ENCODE measurements at regions not wholly inside any gene's neighbourhood (a gene's known extent, or its start where the extent isn't known, plus 50 kb on each side); places are given as distances from the start of the nearest gene placed in this dataset.

DNA sequence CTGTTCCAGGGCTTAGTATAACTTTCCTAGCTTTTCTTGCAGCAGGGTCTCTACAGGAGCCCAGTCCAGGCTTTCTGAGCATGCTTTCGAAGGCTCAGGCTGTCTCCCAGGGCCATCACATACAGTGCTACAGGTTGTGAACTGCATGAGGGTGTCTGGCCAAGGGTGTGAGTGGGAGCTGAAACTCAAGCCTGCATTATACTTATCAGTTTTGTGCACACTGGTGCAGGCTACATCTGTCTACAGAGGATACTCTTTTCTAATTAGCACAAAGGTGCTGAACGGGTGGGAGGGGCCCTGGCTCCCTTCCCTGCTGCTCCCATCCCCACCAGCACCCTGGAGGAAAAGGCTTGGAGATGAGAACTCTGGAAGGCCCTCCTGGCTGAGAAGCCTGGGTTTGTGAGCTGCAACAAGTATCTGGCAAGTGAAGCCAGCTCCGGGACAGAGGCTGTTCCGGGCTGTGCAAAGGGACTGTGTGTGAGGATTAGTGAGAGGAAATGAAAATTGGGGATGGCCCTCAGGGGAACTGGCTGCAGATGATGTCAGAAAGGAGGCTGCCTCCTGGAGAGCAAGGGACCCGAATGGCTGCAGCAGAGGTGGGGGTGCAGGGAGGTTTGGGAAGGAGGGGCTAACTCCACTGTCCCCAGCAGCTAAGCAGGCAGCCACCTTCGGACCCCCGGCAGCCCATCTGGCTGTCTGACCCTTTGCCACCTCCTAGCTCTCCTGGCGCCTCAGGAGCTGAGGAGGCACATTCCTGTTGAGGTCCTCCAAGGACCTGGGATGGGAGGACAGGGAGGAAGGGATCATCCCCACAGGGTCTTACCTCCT, 68.5 kb downstream of the EFNB1 start:
- Histone ChIP-seq H2AK9ac (replicated peaks; ENCODE audit: low read depth, low read length, poor library complexity) (no peak overlapping the region), H3K9me3 (ENCODE audit: control insufficient read depth, insufficient read depth, low read length) (no peaks in the 10 kb centered on the region), H3K4me2 (ENCODE audit: low read depth, low read length) (no peak overlapping the region), H3K14ac (replicated peaks; ENCODE audit: low read depth, low read length) (no peak overlapping the region), H4K20me1 (ENCODE audit: insufficient read depth, low read length) (no peaks in the 10 kb centered on the region), H2BK20ac (ENCODE audit: low read depth, low read length) (no peak overlapping the region), H3K36me3 (ENCODE audit: control insufficient read depth, insufficient read depth, low read length) (no peaks in the 10 kb centered on the region), H3K9me1 (ENCODE audit: insufficient read depth, low read length) (peaks cover 4% of the 10 kb centered on the region; the same call in 1 of the 2 replicates), H3K27me3 (ENCODE audit: control insufficient read depth, insufficient read depth, low read length) (peaks cover 26% of the 10 kb centered on the region), H3K4me3 (ENCODE audit: insufficient read depth, low read depth, low read length) (no peak overlapping the region), H3K18ac (ENCODE audit: low read depth, low read length) (no peak overlapping the region), H3K9ac (ENCODE audit: low read depth, low read length) (no peak overlapping the region), H3K79me1 (ENCODE audit: low read depth in 1 of 2, low read length in 2 of 2) (no peaks in the 10 kb centered on the region), H3K4ac (ENCODE audit: low read depth, low read length) (no peak overlapping the region), H4K91ac (ENCODE audit: insufficient read depth, low read depth, low read length) (no peak overlapping the region), H4K8ac (ENCODE audit: low read depth in 2 of 2, low read length in 2 of 2) (no peak overlapping the region), H2BK120ac (ENCODE audit: low read depth, low read length) (no peak overlapping the region), H3K27ac (ENCODE audit: insufficient read depth, low read length) (no peak overlapping the region), H3K23ac (ENCODE audit: low read depth, low read length) (no peak overlapping the region), H4K5ac (ENCODE audit: low read depth, low read length) (no peak overlapping the region), H3K4me1 (ENCODE audit: control insufficient read depth, insufficient read depth, low read length) (peaks cover 7% of the 10 kb centered on the region; the same call in 1 of the 2 replicates), H2AK5ac (ENCODE audit: low read depth, low read length) (no peak overlapping the region), H2BK5ac (ENCODE audit: low read depth, low read length, poor library complexity, severe bottlenecking) (no peak overlapping the region), H3K56ac (ENCODE audit: extremely low read depth, insufficient read depth, low read length) (no peak overlapping the region), H2BK15ac (ENCODE audit: low read depth, low read length) (no peak overlapping the region), H2AFZ (replicated peaks; ENCODE audit: low read length, poor library complexity) (no peak overlapping the region)
- no peak for ATAC-seq (ENCODE audit: low read depth)
- in situ Hi-C loops (cut with MboI; ENCODE audit: low sequenced_read_pairs) (no loop called here), intact Hi-C loops (cut with micrococcal nuclease) (no loop called here), dilution Hi-C loops (cut with HindIII; ENCODE audit: low sequenced_read_pairs, unreplicated experiment) (no loop called here)
- POLR2A ChIA-PET (ENCODE audit: unreplicated experiment), result no interaction called here
- WGBS, 2 experiments (ENCODE audit: extremely low coverage in 2 of 2, insufficient read length in 1 of 2), result 100% methylated on average over 1 of the region's 8 CpGs; no CpG with 5 or more reads in 1 of the 2 experiments
- DNase-seq, result no peak
- CTCF ChIA-PET, result no interaction called here
- TF ChIP-seq CHD1 (IDR thresholded peaks at IDR 0.05; ENCODE audit: low read depth, low read length), result no peak
- no peak for TF ChIP-seq BHLHE40 (IDR thresholded peaks at IDR 0.05; ENCODE audit: low read depth, low read length)
- no peak for TF ChIP-seq NFE2L2 (IDR thresholded peaks at IDR 0.05; ENCODE audit: low read depth, low read length)
- TF ChIP-seq RFX5 (IDR thresholded peaks at IDR 0.05; ENCODE audit: low read depth, low read length), result no peak
- no peak for TF ChIP-seq CTCF (conservative IDR thresholded peaks at IDR 0.05; ENCODE audit: low read depth, low read length)
- TF ChIP-seq, protein P1, sequence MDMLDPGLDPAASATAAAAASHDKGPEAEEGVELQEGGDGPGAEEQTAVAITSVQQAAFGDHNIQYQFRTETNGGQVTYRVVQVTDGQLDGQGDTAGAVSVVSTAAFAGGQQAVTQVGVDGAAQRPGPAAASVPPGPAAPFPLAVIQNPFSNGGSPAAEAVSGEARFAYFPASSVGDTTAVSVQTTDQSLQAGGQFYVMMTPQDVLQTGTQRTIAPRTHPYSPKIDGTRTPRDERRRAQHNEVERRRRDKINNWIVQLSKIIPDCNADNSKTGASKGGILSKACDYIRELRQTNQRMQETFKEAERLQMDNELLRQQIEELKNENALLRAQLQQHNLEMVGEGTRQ (IDR thresholded peaks at IDR 0.05; ENCODE audit: low read depth, low read length), result no peak
- TF ChIP-seq SMC3 (IDR thresholded peaks at IDR 0.05; ENCODE audit: low read depth, low read length), result no peak
- TF ChIP-seq CEBPB (IDR thresholded peaks at IDR 0.05; ENCODE audit: low read depth, low read length), result no peak
- TF ChIP-seq MAFK (IDR thresholded peaks at IDR 0.05; ENCODE audit: low read depth, low read length), result no peak
- BruUV-seq (replicated peaks), result no TSS peak

Measured in IMR-90 (cell line).